Adrenal gland (tissue), 9 donors: ENCODE measurements at regions not wholly inside any gene's neighbourhood (a gene's known extent, or its start where the extent isn't known, plus 50 kb on each side); places are given as distances from the start of the nearest gene placed in this dataset.

Source experiments
- DNase-seq, 7 donors: peaks; one replicate each; pipeline ENCODE4 v3.0.0-alpha.2; 2019 to 2020
- H3K27ac ChIP-seq, 5 donors: fragments of 200-600 bp; sonication (generic) in 4 of 5; 1 replicate in 3 of 5; 2 replicates in 2 of 5; pipeline versions ENCODE4 v1.5.1 to v1.8.0; 2016 to 2020; ENCODE audit warnings: mild to moderate bottlenecking in 1 of 5
- H3K27me3 ChIP-seq: fragments of 200-600 bp; 2 replicates; pipeline ENCODE4 v1.8.0; 2021
- H3K36me3 ChIP-seq, 2 donors: fragments of 200-600 bp; replicated peaks in 1 of 2; 1 replicate in 1 of 2; 2 replicates in 1 of 2; pipeline versions ENCODE4 v1.5.1 to v1.8.0; 2018 to 2022
- H3K4me1 ChIP-seq, 2 donors: fragments of 200-600 bp; replicated peaks in 1 of 2; 1 replicate in 1 of 2; 2 replicates in 1 of 2; pipeline versions ENCODE4 v1.5.1 to v1.8.0; 2018 to 2021
- H3K4me3 ChIP-seq, 4 donors: fragments of 200-600 bp; sonication (generic) in 3 of 4; one replicate each; pipeline ENCODE4 v1.5.1; 2016 to 2018
- H3K9me3 ChIP-seq, 3 donors: fragments of 200-600 bp; sonication (generic) in 1 of 3; replicated peaks in 1 of 3; 1 replicate in 2 of 3; 2 replicates in 1 of 3; pipeline versions ENCODE4 v1.5.1 to v1.8.0; 2016 to 2021
- POLR2A ChIP-seq, 2 donors: fragments of 450-650 bp; IDR thresholded peaks; one replicate each; pipeline ENCODE4 v1.6.1; 2017; ENCODE audit warnings: antibody characterized with exemption in 2 of 2, mild to moderate bottlenecking in 2 of 2, moderate library complexity in 1 of 2
- WGBS, 4 donors: extraction: QIAGEN DNeasy Blood & Tissue Kit in 2 of 4; methylation state at CpG; one replicate each; pipeline versions ENCODE4 v1.1.5 to v1.1.7; 2013 to 2017; 5-methylcytosine and 5-hydroxymethylcytosine counted together
- intact Hi-C, 2 donors: fragments of 100-400 bp; cut with DNase I; formaldehyde crosslinking; loops; one replicate each; pipeline versions ENCODE4 v1.14.1 to v1.15.0; 2022 to 2023
- TF ChIP-seq, protein P1 (sequence below), 6 experiments: fragments of 450-650 bp in 4 of 6; fragments of 200-600 bp in 2 of 6; sonication (generic) in 1 of 6; IDR thresholded peaks; 1 replicate in 5 of 6; 2 replicates in 1 of 6; pipeline versions ENCODE4 v1.5.1 to v1.8.0; 2016 to 2021; ENCODE audit warnings: antibody characterized with exemption in 6 of 6, mild to moderate bottlenecking in 2 of 6, moderate library complexity in 1 of 6
- donor health status: healthy with polysubstance abuse.
- donor health status: Bipolar disorder and iron deficiency.
- donor health status: DM: yes; HTN: yes; CAD: no.
- donor health status: DM: no; HTN: no; CAD: no.
- donor health status: DM: no; HTN: no; CAD: no.

DNA sequence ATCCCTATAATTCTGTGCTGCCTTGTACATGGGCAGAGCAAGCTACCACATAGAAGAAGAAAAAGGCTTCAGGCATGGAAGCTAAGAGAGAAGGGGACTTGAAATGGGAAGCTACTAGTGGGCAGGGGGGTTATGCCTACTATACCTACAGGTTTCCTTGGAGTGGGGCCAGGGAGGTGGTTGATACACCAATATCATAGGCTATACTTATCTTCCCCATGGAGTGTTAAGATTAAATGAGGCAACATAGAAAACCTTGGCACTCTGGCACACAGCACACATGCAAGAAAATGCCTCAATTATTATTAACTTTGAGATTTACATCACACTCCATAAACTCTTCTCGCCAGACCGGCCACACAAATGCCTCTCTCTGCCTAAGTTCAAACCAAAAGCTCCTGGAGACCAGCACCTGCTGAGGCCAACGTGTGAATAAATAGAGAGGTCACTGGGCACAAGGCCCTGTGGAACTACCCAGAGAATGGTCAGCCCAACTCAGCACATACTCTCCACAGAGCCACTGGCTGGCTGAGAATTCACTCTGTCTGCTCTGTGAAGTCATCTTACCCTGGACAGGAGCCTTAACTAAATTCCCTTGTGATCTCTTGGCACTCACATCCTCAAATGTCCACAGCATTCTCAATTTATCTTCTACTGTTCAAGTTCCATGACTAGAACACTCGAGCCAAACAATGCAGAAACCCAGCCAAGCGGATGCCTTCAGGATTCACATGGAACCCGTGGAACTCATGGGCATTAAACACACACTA, 498.7 kb downstream of the BCL11A start:
- 62 to 72% (median 65%) methylated on average over 6 of the region's 6 CpGs for WGBS, 4 donors
- Histone ChIP-seq H3K36me3 (no peaks in the 10 kb centered on the region), H3K4me1 (no peaks in the 10 kb centered on the region), H3K9me3 (no peaks in the 10 kb centered on the region), H3K27ac (no peak overlapping the region), H3K27me3 (no peaks in the 10 kb centered on the region), H3K4me3 (no peak overlapping the region)
- DNase-seq, result no peak
- intact Hi-C loops, result no loop called here
- TF ChIP-seq, protein P1, sequence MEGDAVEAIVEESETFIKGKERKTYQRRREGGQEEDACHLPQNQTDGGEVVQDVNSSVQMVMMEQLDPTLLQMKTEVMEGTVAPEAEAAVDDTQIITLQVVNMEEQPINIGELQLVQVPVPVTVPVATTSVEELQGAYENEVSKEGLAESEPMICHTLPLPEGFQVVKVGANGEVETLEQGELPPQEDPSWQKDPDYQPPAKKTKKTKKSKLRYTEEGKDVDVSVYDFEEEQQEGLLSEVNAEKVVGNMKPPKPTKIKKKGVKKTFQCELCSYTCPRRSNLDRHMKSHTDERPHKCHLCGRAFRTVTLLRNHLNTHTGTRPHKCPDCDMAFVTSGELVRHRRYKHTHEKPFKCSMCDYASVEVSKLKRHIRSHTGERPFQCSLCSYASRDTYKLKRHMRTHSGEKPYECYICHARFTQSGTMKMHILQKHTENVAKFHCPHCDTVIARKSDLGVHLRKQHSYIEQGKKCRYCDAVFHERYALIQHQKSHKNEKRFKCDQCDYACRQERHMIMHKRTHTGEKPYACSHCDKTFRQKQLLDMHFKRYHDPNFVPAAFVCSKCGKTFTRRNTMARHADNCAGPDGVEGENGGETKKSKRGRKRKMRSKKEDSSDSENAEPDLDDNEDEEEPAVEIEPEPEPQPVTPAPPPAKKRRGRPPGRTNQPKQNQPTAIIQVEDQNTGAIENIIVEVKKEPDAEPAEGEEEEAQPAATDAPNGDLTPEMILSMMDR (IDR thresholded peaks at IDR 0.05), result no peak
- TF ChIP-seq POLR2A (IDR thresholded peaks at IDR 0.05), result no peak

DNA sequence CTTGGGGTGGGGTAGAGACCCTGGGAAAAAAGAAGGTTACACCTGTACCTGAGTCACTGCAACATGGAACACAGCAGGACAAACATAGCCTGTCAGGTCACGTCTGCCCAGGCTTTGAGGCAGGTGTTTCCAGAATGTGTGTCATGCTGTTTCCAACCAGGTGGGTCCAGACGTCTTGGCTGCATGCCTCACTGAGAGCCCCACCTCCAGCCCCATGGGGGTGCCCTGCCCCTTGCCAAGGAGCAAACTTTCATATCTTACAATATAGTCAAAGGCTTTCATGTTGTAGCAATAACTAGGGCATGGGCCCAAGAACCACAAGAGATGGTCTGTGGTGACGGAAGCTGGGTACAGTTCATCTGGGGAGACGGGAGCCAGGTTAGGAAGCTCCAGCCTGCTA, 499.7 kb downstream of the BCL11A start:
- no peak overlapping the region for H3K27ac ChIP-seq
- DNase-seq, result no peak
- H3K4me1 ChIP-seq, result no peaks in the 10 kb centered on the region
- intact Hi-C loops, result no loop called here
- H3K9me3 ChIP-seq, result no peaks in the 10 kb centered on the region
- no peaks in the 10 kb centered on the region for H3K36me3 ChIP-seq
- H3K27me3 ChIP-seq, result no peaks in the 10 kb centered on the region
- no peak for TF ChIP-seq POLR2A (IDR thresholded peaks at IDR 0.05)
- TF ChIP-seq, protein P1 (IDR thresholded peaks at IDR 0.05), result no peak
- 69 to 83% (median 78%) methylated on average over 4 of the region's 4 CpGs for WGBS, 4 donors
- H3K4me3 ChIP-seq, result no peak overlapping the region

DNA sequence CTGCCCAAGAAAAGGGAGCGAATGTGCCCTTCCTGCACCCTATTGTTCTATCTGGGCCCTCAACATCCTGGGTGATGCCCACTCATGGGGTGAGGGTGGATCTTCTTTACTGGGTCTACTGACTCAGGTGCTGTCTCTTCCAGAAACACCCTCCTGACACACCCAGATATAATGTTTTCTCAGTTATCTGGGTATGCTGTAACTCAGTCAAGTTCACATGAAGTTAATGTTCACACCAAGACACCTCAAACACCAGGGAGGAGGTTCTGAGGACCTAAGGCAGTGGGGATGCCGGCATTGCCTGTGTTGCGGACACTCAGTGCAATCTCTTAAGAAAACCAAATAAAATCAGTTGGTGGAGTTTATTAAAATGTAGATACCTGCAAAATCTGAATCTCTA, 500.9 kb downstream of the BCL11A start:
- TF ChIP-seq, protein P1 (IDR thresholded peaks at IDR 0.05), result no peak
- TF ChIP-seq POLR2A (IDR thresholded peaks at IDR 0.05), result no peak
- no peak overlapping the region for H3K4me3 ChIP-seq
- 93 to 97% (median 95%) methylated on average over 3 of the region's 3 CpGs for WGBS, 4 donors
- DNase-seq, result no peak
- H3K4me1 ChIP-seq, result no peaks in the 10 kb centered on the region
- H3K36me3 ChIP-seq, result no peaks in the 10 kb centered on the region
- intact Hi-C loops, result no loop called here
- no peaks in the 10 kb centered on the region for H3K27me3 ChIP-seq
- no peak overlapping the region for H3K27ac ChIP-seq
- no peaks in the 10 kb centered on the region for H3K9me3 ChIP-seq

DNA sequence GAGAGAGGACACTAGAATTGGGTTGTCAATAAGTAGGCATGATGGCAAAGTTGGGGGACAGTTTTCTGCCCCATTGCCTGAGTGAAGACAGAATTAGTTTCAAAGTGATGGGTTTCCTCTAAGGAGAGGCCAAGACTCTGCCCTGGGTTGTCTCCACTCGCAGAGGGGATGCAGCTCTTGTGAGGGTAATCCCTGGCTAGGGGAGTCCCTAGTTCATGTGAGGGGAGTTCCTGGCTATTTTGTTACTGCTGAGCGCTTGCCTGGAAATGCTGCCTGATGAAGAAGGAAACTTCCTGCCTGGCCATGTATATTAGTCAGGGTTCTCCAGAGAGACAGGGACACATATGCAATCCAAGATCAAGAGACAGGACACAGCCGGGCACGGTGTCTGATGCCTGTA, 501.5 kb downstream of the BCL11A start:
- intact Hi-C loops, result no loop called here
- Histone ChIP-seq H3K4me3 (no peak overlapping the region), H3K36me3 (no peaks in the 10 kb centered on the region), H3K4me1 (no peaks in the 10 kb centered on the region), H3K9me3 (no peaks in the 10 kb centered on the region), H3K27ac (no peak overlapping the region), H3K27me3 (no peaks in the 10 kb centered on the region)
- DNase-seq, result no peak
- WGBS, 4 donors, result 92 to 97% (median 95%) methylated on average over 4 of the region's 4 CpGs
- no peak for TF ChIP-seq POLR2A (IDR thresholded peaks at IDR 0.05)
- TF ChIP-seq, protein P1 (IDR thresholded peaks at IDR 0.05), result no peak
